ENCODE measurements at regions not wholly inside any gene's neighbourhood (a gene's known extent, or its start where the extent isn't known, plus 50 kb on each side); places are given as distances from the start of the nearest gene placed in this dataset.

GRCh38 chr14:54088271-54088670 lies 131.6 kb upstream of the BMP4 start:
- H3K36me3 ChIP-seq, result no peaks in the 10 kb centered on the region
- DNase-seq (ENCODE audit: low spot score in 2 of 2), result no peak
- no peak for TF ChIP-seq POLR2A (IDR thresholded peaks at IDR 0.05)
- TF ChIP-seq POLR2AphosphoS5 (IDR thresholded peaks at IDR 0.05), result no peak
- no peak for TF ChIP-seq CTCF (IDR thresholded peaks at IDR 0.05)

GRCh38 chr14:54090274-54090673 lies 133.6 kb upstream of the BMP4 start:
- no peak for TF ChIP-seq CTCF (IDR thresholded peaks at IDR 0.05)
- TF ChIP-seq POLR2AphosphoS5 (IDR thresholded peaks at IDR 0.05), result no peak
- TF ChIP-seq POLR2A (IDR thresholded peaks at IDR 0.05), result no peak
- no peak overlapping the region for H3K4me3 ChIP-seq
- no peaks in the 10 kb centered on the region for H3K36me3 ChIP-seq
- no peak overlapping the region for H3K27ac ChIP-seq
- no peaks in the 10 kb centered on the region for H3K27me3 ChIP-seq
- DNase-seq (ENCODE audit: low spot score in 2 of 2), result no peak
- intact Hi-C loops (cut with DNase I; ENCODE audit: low total_unique reads), result no loop called here
- peaks cover 0 to 19% of the 10 kb centered on the region in 2 donors for H3K9me3 ChIP-seq
- no peaks in the 10 kb centered on the region for H3K4me1 ChIP-seq

More at GRCh38 chr14:54088271-54088670, 131.6 kb upstream of the BMP4 start:
- Histone ChIP-seq H3K9me3 (peaks cover 0 to under 1% of the 10 kb centered on the region in 2 donors), H3K4me3 (no peak overlapping the region), H3K27ac (no peak overlapping the region), H3K27me3 (no peaks in the 10 kb centered on the region), H3K4me1 (no peaks in the 10 kb centered on the region)
- intact Hi-C loops (cut with DNase I; ENCODE audit: low total_unique reads), result no loop called here

GRCh38 chr14:54094765-54095164 lies 138.1 kb upstream of the BMP4 start:
- intact Hi-C loops (cut with DNase I; ENCODE audit: low total_unique reads), result no loop called here
- H3K4me1 ChIP-seq, result no peaks in the 10 kb centered on the region
- DNase-seq (ENCODE audit: low spot score in 2 of 2), result no peak
- TF ChIP-seq POLR2A (IDR thresholded peaks at IDR 0.05) (no peak), CTCF (IDR thresholded peaks at IDR 0.05) (no peak), POLR2AphosphoS5 (IDR thresholded peaks at IDR 0.05) (no peak)
- no peaks in the 10 kb centered on the region for H3K36me3 ChIP-seq
- H3K9me3 ChIP-seq, result peaks cover 0 to 19% of the 10 kb centered on the region in 2 donors
- H3K27me3 ChIP-seq, result no peaks in the 10 kb centered on the region
- H3K27ac ChIP-seq, result no peak overlapping the region
- H3K4me3 ChIP-seq, result no peak overlapping the region

GRCh38 chr14:54098536-54098935 lies 141.9 kb upstream of the BMP4 start:
- H3K4me3 ChIP-seq, result no peak overlapping the region

GRCh38 chr14:54102051-54102456 lies 145.4 kb upstream of the BMP4 start:
- TF ChIP-seq POLR2A (IDR thresholded peaks at IDR 0.05) (no peak), POLR2AphosphoS5 (IDR thresholded peaks at IDR 0.05) (no peak), CTCF (IDR thresholded peaks at IDR 0.05) (no peak)
- Histone ChIP-seq H3K9me3 (no peaks in the 10 kb centered on the region), H3K27ac (no peak overlapping the region), H3K4me1 (no peaks in the 10 kb centered on the region), H3K36me3 (no peaks in the 10 kb centered on the region), H3K27me3 (no peaks in the 10 kb centered on the region), H3K4me3 (no peak overlapping the region)
- DNase-seq (ENCODE audit: low spot score in 2 of 2), result no peak
- intact Hi-C loops (cut with DNase I; ENCODE audit: low total_unique reads), result no loop called here

More at GRCh38 chr14:54098536-54098935, 141.9 kb upstream of the BMP4 start:
- Histone ChIP-seq H3K27ac (no peak overlapping the region), H3K36me3 (no peaks in the 10 kb centered on the region), H3K4me1 (no peaks in the 10 kb centered on the region), H3K9me3 (peaks cover 0 to 17% of the 10 kb centered on the region in 2 donors), H3K27me3 (no peaks in the 10 kb centered on the region)
- no peak for DNase-seq (ENCODE audit: low spot score in 2 of 2)
- intact Hi-C loops (cut with DNase I; ENCODE audit: low total_unique reads), result no loop called here
- no peak for TF ChIP-seq POLR2A (IDR thresholded peaks at IDR 0.05)
- no peak for TF ChIP-seq CTCF (IDR thresholded peaks at IDR 0.05)
- no peak for TF ChIP-seq POLR2AphosphoS5 (IDR thresholded peaks at IDR 0.05)
